ENCODE measurements at regions not wholly inside any gene's neighbourhood (a gene's known extent, or its start where the extent isn't known, plus 50 kb on each side); places are given as distances from the start of the nearest gene placed in this dataset.

GRCh38 chr2:150690261-150690660 lies 202.8 kb upstream of the RND3 start (continued):
- TF ChIP-seq ZNF462 (CRISPR knock-in tag; IDR thresholded peaks at IDR 0.05) (no peak), EZH2 (IDR thresholded peaks at IDR 0.05; ENCODE audit: low read depth, unreplicated experiment) (no peak), ZNF331 (CRISPR knock-in tag; IDR thresholded peaks at IDR 0.05; ENCODE audit: low read depth) (no peak), ZNF114 (CRISPR knock-in tag; IDR thresholded peaks at IDR 0.05) (no peak), EZH2phosphoT487 (IDR thresholded peaks at IDR 0.05; ENCODE audit: unreplicated experiment) (no peak), NANOG (IDR thresholded peaks at IDR 0.05; ENCODE audit: borderline replicate concordance) (no peak), ETS1 (IDR thresholded peaks at IDR 0.05) (no peak), CTCF (conservative IDR thresholded peaks at IDR 0.05; ENCODE audit: low read depth in 2 of 2) (no peak)

All from GM23338 (cell line).